Right cardiac atrium (tissue), 5 donors: ENCODE measurements at regions not wholly inside any gene's neighbourhood (a gene's known extent, or its start where the extent isn't known, plus 50 kb on each side); places are given as distances from the start of the nearest gene placed in this dataset.

Source experiments
- ATAC-seq, 2 donors: fragments of 200-7000 bp; cut with Tn5 transposase; one replicate each; pipeline versions ENCODE4 v1.8.0 to v1.9.1; 2020; ENCODE audit warnings: moderate library complexity in 2 of 2, mild to moderate bottlenecking in 1 of 2
- DNase-seq, 3 donors: peaks; one replicate each; pipeline ENCODE4 v3.0.0-alpha.2; 2020
- H3K27ac ChIP-seq: one replicate; pipeline ENCODE4 v1.5.1; 2013; ENCODE audit warnings: mild to moderate bottlenecking, low read length, control low read depth, moderate library complexity
- H3K27me3 ChIP-seq: one replicate; pipeline ENCODE4 v1.6.1; 2013; ENCODE audit not compliant: control insufficient read depth, insufficient read depth
- H3K4me1 ChIP-seq: one replicate; pipeline ENCODE4 v1.6.1; 2013; ENCODE audit warnings: low read length; ENCODE audit not compliant: control insufficient read depth, insufficient read depth
- H3K4me3 ChIP-seq: one replicate; pipeline ENCODE4 v1.5.1; 2013; ENCODE audit warnings: low read length, control low read depth
- H3K9me3 ChIP-seq: one replicate; pipeline ENCODE4 v1.6.1; 2013; ENCODE audit warnings: low read length; ENCODE audit not compliant: control insufficient read depth
- WGBS: extraction: QIAGEN DNeasy Blood & Tissue Kit; methylation state at CpG from one replicate; pipeline ENCODE4 v1.1.7; 2013; 5-methylcytosine and 5-hydroxymethylcytosine counted together
- intact Hi-C, 4 donors: fragments of 100-400 bp; cut with DNase I; formaldehyde crosslinking; loops; one replicate each; pipeline versions ENCODE4 v1.11.0 to v1.14.0; 2022 to 2023
- donor health status: healthy with polysubstance abuse.
- donor health status: DM: no; HTN: yes; CAD: no.
- donor health status: DM: no; HTN: no; CAD: no.
- donor health status: DM: no; HTN: yes; CAD: no; lungs with severe emphysema.
- donor health status: DM: yes; HTN: yes; CAD: no.

DNA sequence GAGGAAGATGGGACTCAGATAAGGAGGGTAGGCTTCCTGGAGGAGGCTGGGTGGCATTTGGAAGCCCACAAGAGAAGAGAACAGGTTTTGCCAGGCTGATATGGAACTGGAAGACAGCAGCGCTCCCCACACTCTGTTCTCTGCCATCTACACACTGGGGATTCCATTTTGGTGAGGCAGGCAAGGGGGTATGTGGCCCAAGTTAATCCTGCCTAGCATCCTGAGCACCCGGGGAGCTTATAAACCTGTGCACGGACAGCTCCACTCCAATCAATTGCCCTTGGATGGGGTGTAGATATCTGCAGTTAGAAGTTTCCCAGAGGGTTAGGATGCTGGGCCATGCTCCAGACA is 158.8 kb downstream of the MACROH2A1 start:
- intact Hi-C loops = no loop called here
- WGBS = 88% methylated on average over 3 of the region's 3 CpGs
- Histone ChIP-seq H3K27ac (no peak overlapping the region), H3K27me3 (no peaks in the 10 kb centered on the region), H3K9me3 (no peaks in the 10 kb centered on the region), H3K4me3 (no peak overlapping the region), H3K4me1 (peaks cover 15% of the 10 kb centered on the region)
- no peak for ATAC-seq
- DNase-seq = no peak

DNA sequence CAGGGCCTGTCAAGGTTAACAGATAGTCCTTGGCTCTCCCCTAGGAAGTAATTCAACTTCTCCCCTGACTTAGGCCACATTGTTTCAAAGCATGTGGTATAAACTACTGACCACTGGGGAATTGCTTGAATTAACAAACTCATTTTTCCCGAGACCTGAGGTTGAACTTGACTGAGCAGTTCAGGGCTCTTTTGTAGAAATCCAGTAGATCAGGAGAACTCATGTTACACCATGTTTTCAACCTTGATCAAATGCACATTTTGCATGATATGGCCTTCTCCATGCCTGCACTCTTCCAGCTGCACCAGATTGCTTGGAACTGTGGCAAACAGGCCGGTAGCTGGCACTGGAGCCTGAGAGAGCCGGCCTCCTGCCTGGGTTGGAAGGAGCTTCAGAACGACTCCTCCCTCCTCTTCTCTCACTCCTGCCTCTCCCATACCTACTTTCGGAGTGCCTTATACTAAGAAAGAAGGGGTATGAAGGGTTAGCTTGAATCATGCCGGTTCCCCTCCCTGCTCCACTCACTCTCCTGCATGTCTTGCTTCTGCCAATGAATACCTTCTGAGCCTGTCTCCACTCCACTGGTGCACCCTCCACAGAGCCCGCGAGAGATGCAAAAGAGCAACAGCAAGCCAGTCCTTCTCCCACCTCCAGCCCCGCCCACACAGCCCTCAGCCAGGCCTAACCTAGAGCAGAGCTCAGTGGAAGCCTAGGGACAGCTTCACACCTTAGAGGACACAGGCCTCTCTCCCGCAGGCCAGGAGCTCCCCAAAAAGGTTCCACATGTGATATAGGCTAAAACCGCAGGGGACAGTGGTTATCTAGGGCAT is 159.4 kb downstream of the MACROH2A1 start:
- Histone ChIP-seq H3K27me3 (no peaks in the 10 kb centered on the region), H3K27ac (no peak overlapping the region), H3K9me3 (no peaks in the 10 kb centered on the region), H3K4me3 (no peak overlapping the region), H3K4me1 (peaks cover 15% of the 10 kb centered on the region)
- 76% methylated on average over 11 of the region's 11 CpGs for WGBS
- DNase-seq = no peak
- no peak for ATAC-seq
- intact Hi-C loops = no loop called here

DNA sequence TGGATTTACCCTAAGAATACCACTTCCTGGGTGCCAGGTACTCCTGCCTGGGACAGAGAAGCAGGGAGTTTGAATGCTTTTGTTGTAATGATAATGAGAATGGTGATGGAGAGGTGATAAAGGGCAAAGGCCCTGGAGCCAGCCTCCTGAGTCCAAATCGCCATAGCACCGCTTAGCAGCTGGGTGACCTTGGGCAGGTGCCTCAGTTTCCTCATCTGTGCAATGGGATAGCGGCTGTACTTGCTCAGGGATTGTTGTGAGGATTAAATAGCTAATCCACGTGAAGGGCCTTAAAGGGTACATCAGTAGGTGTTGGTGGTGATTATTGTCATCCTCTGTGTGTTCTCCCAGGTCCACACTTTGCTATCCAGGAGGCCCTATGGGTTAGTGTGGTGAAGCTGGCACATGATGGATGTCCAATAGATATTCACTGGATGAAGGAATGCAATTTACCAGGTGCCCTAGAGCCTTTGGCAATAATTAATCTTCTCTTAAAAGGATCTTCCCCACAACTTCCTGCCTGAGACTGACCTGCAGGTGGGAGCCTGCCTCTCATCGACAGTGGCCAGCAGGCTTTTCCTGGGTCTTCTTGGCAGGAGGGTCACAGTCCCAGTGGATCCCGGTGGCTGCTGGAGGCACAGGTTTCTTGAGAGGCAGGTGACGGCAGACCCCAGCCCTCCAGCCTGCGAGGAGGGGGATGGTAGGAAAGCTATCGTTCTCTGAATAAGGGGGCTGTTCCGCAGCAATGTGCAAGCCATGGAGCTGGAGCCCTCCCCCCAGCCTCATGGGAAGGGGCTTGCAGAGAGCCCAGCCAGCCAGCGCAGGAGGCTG is 160.2 kb downstream of the MACROH2A1 start:
- 80% methylated on average over 11 of the region's 11 CpGs for WGBS
- H3K4me1 ChIP-seq = peaks cover 15% of the 10 kb centered on the region
- no peak overlapping the region for H3K4me3 ChIP-seq
- intact Hi-C loops = no loop called here
- DNase-seq = no peak
- no peak for ATAC-seq
- no peak overlapping the region for H3K27ac ChIP-seq
- H3K27me3 ChIP-seq = no peaks in the 10 kb centered on the region
- no peaks in the 10 kb centered on the region for H3K9me3 ChIP-seq

DNA sequence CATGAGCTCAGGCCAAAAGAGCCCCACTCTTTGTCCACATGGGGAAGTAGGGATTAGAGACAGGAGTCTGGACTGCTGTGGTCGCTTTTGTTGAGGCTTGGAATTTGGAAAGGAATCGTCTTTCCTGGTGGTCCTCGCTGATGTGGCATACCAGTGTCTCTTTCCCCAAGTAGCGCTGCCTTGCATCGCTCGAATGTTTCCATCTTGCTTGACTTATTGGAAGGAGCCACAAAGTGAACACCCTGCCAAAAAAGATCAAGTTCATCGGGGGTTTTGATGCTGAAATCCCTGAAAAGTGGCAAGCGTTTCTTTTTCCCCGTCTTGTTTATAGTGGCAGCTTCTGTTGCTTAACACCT is 161.3 kb downstream of the MACROH2A1 start:
- intact Hi-C loops = no loop called here
- H3K9me3 ChIP-seq = no peaks in the 10 kb centered on the region
- ATAC-seq = no peak
- H3K27me3 ChIP-seq = no peaks in the 10 kb centered on the region
- DNase-seq = no peak
- H3K27ac ChIP-seq = no peak overlapping the region
- no peak overlapping the region for H3K4me3 ChIP-seq
- peaks cover 11% of the 10 kb centered on the region for H3K4me1 ChIP-seq
- WGBS = 79% methylated on average over 9 of the region's 9 CpGs

DNA sequence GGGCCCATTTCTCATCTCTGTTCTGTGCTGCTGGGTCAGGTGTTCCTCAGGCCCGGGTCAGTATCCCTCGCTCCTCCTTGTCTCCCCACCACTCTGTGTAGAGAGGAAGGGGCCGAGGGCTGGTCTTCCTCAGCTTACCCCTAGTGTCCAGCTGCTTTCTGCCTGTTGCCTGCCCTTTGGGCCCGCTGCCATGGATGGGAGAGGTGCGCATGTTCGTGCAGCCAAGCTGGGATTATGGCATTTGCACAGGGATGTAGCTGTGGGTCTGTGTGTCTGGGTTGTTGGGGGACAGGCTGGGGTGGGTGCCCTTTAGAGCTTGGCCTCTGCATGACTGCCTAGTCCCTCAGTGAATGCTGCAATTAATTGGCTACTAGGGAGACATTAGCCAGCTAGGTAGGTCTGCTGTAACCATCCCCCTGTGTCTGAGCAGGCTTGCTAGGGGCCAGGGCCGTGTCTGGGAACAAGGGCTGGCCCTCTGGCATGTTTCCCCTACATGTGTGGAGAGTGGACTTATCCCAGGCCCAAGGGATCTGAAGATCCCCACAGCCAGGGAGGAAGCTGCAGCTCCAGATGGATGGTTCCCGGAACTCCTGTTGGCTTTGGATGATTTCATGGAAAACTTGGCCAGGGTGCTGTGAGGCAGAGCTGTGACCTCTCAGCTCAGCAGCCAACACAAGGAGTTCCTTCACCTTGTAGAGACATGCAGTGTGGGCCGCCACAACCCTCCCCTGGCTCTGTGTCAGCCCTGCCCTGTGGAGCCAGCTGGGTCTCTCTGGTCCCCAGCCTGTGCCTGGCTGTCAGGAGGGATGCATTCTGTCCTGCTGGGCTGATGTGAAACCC is 161.9 kb downstream of the MACROH2A1 start:
- WGBS = 68% methylated on average over 9 of the region's 9 CpGs
- Histone ChIP-seq H3K27ac (no peak overlapping the region), H3K4me1 (peaks cover 10% of the 10 kb centered on the region), H3K9me3 (no peaks in the 10 kb centered on the region), H3K4me3 (no peak overlapping the region), H3K27me3 (no peaks in the 10 kb centered on the region)
- intact Hi-C loops = no loop called here
- ATAC-seq = peak; percentile 10 to 31
- peak in 1 of 3 donors; percentile 64 for DNase-seq

DNA sequence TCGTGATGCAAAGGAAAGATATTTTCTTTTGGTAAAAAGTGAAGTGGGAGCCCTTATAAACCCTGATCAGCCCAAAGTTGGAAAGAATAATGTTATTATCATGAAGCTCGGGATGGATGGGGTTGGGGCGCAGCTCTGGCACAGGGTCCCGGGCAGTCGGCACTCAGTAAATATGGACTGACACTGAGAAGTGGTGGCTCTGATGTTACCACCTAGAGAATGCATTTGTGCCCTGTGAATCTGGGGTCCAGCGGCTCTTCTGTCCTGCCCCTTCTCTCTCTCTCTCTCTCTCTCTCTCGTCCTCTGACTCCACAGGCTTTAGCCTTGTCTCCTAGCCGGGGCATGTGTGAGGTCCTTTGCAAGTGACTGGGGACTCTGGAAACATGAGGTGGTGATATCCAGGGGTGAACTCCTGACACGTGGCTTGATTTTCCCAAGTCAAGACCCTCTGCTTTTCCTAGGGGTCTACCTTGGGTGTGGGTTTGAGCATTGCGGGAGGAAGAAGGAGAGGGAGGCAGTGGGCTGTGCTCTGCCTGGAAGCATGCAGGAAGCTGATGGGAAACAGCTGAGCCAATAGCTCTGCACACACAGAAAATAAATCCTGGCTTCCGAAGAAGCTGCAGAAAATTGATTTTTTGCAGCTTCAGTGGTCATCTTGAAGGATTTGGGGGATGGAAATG is 162.7 kb downstream of the MACROH2A1 start:
- no peaks in the 10 kb centered on the region for H3K9me3 ChIP-seq
- no peak overlapping the region for H3K4me3 ChIP-seq
- no peak for DNase-seq
- H3K27ac ChIP-seq = no peak overlapping the region
- peaks cover 8% of the 10 kb centered on the region for H3K4me1 ChIP-seq
- no peak for ATAC-seq
- intact Hi-C loops = no loop called here
- H3K27me3 ChIP-seq = no peaks in the 10 kb centered on the region
- WGBS = 79% methylated on average over 11 of the region's 11 CpGs

DNA sequence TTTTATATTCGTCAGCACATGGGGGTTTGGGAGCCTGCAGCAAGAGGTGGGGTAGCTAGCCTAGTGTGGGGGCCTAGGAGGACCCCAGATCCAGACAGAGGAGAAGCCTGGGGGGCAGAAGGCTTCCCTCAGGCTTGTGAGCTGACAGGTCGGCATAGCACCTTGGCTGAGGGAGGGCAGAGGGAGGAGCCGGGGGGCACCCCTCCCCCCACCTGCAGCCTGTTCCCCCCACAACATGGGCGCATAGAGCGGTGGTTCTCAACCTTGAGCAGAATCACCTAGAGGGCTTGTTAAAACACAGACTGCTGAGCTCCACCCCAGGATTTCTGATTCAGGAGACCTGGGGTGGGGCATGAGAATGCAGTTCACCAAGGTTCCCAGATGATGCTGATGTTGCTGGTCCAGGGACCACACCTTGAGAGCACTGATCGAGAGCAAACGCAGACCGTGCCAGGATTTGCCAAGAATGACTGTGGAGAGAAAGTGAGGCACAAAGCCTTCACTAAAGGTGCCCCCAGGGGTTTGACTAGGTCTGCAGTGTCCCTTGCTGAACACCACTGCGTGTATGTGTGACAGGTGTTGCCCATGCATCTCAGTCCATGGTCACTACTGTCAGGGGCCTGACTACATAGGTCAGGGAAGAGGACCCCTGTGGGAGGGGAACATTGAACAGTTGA is 163.3 kb downstream of the MACROH2A1 start:
- H3K4me1 ChIP-seq = peaks cover 13% of the 10 kb centered on the region
- ATAC-seq (no peak), DNase-seq (no peak)
- H3K27me3 ChIP-seq = no peaks in the 10 kb centered on the region
- intact Hi-C loops = no loop called here
- H3K4me3 ChIP-seq = no peak overlapping the region
- H3K9me3 ChIP-seq = no peaks in the 10 kb centered on the region
- 88% methylated on average over 9 of the region's 9 CpGs for WGBS
- no peak overlapping the region for H3K27ac ChIP-seq

DNA sequence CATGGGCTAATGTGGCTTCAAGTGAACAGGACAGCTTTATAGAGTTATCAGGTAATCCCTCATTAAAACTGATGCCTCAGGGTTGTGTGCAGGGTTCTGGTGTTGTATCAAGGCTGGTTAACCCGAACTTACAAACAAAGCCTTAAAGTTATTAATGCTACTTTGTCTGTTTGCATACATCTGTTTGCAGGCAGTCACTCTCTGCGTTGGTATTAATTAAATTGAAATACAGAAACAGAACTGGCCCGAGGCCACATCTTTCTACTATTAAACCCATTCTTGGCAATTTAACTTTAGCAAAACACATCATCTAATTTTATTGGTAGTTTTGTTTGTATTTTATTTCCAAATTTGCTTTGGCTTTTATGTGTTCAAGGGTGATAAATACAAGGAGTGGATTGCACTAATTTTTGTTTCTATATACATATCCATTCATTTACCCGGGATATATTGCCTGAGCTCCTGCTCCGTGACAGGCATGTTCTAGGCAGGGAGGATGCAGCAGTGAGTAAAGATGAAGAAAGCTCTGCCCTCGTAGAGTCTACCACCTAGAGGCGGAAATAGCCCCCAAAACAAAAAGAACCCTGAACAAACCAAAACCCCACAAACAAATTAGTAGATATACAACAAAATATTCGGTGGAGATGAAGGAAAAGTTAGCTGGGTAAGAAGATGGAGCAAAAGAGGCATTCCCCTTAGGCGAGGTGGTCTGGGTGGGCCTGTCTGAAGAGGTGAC is 164.2 kb downstream of the MACROH2A1 start:
- 85% methylated on average over 9 of the region's 9 CpGs for WGBS
- Histone ChIP-seq H3K9me3 (no peaks in the 10 kb centered on the region), H3K27ac (no peak overlapping the region), H3K4me1 (peaks cover 14% of the 10 kb centered on the region), H3K27me3 (no peaks in the 10 kb centered on the region), H3K4me3 (no peak overlapping the region)
- no peak for ATAC-seq
- DNase-seq = no peak
- intact Hi-C loops = no loop called here

DNA sequence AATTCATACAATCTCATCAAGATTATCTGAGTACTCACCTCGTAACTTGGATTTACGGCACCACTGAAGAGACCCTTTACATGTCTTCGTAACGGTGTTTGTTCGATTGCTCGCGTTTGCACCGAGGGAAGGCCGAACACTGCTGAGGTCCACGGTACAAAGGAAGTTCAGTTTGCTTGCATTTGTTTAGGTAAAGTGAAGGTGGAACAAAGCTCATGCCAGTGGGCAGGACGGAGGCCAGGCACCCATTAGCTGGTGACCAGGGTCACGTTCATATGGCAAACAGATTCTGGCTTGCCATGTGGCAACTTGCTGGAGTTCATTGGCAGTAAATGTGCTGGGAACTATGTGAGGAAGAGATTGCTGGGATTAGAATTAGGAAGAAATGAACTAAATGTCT is 164.8 kb downstream of the MACROH2A1 start:
- no peak for DNase-seq
- Histone ChIP-seq H3K4me1 (peaks cover 13% of the 10 kb centered on the region), H3K4me3 (no peak overlapping the region), H3K27ac (no peak overlapping the region), H3K27me3 (no peaks in the 10 kb centered on the region), H3K9me3 (no peaks in the 10 kb centered on the region)
- no peak for ATAC-seq
- 90% methylated on average over 12 of the region's 12 CpGs for WGBS
- intact Hi-C loops = no loop called here

DNA sequence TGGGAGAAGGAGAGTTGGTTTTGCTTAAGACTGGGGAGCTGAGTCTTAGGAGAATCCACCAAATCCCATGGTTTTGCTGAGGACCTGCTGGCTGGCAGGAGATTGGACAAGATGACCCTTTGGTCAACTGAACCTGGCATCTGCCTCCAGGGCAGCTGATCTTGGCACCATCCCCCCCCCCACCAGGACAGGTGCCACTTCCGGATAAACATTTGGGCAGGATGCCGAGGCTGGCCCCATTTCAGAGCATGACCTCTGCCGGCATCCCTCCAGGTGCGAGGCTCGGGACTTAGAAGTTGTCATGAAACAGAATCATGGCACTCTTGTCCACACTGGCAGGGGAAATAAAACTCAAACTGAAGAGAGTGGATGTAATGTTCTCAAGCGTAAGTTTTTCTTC is 165.6 kb downstream of the MACROH2A1 start:
- H3K27ac ChIP-seq = no peak overlapping the region
- 87% methylated on average over 6 of the region's 6 CpGs for WGBS
- H3K27me3 ChIP-seq = no peaks in the 10 kb centered on the region
- DNase-seq (no peak), ATAC-seq (no peak)
- H3K4me1 ChIP-seq = peaks cover 10% of the 10 kb centered on the region
- intact Hi-C loops = no loop called here
- no peaks in the 10 kb centered on the region for H3K9me3 ChIP-seq
- no peak overlapping the region for H3K4me3 ChIP-seq
